ENCODE measurements at regions not wholly inside any gene's neighbourhood (a gene's known extent, or its start where the extent isn't known, plus 50 kb on each side); places are given as distances from the start of the nearest gene placed in this dataset.

- BruUV-seq (replicated peaks), result no TSS peak
- DNase-seq (ENCODE audit: low spot score), result no peak
- H3K27me3 ChIP-seq (replicated peaks; ENCODE audit: insufficient read depth, low read depth, low read length, poor library complexity), result no peaks in the 10 kb centered on the region
- CTCF ChIA-PET, result no interaction called here
- TF ChIP-seq CTCF (conservative IDR thresholded peaks at IDR 0.05; ENCODE audit: low read depth, low read length) (no peak), EZH2 (IDR thresholded peaks at IDR 0.05; ENCODE audit: borderline replicate concordance, low read depth, low read length, poor library complexity, severe bottlenecking) (no peak)
- H3K4me1 ChIP-seq (ENCODE audit: insufficient read depth, low read length, poor library complexity, severe bottlenecking), result no peaks in the 10 kb centered on the region
- no peak overlapping the region for H3K4me3 ChIP-seq (ENCODE audit: low read depth, low read length, poor library complexity, severe bottlenecking)
- H3K9me3 ChIP-seq (ENCODE audit: low read depth, low read length, poor library complexity, severe bottlenecking), result no peaks in the 10 kb centered on the region
- no peaks in the 10 kb centered on the region for H3K36me3 ChIP-seq (ENCODE audit: insufficient read depth, low read length, poor library complexity, severe bottlenecking)
- intact Hi-C loops (cut with micrococcal nuclease; ENCODE audit: unreplicated experiment), result no loop called here
- no peak overlapping the region for H3K27ac ChIP-seq (ENCODE audit: low read depth, low read length, poor library complexity, severe bottlenecking)
- POLR2A ChIA-PET (ENCODE audit: low non-redundant PET), result no interaction called here
These were observed 265.3 kb upstream of the GK2 start for GRCh38 chr4:79673377-79673776.

- no TSS peak for BruUV-seq (replicated peaks)
- H3K4me3 ChIP-seq (ENCODE audit: low read depth, low read length, poor library complexity, severe bottlenecking), result no peak overlapping the region
- DNase-seq (ENCODE audit: low spot score), result no peak
- no peaks in the 10 kb centered on the region for H3K9me3 ChIP-seq (ENCODE audit: low read depth, low read length, poor library complexity, severe bottlenecking)
- CTCF ChIA-PET, result no interaction called here
- TF ChIP-seq CTCF (conservative IDR thresholded peaks at IDR 0.05; ENCODE audit: low read depth, low read length) (no peak), EZH2 (IDR thresholded peaks at IDR 0.05; ENCODE audit: borderline replicate concordance, low read depth, low read length, poor library complexity, severe bottlenecking) (no peak)
- H3K27me3 ChIP-seq (replicated peaks; ENCODE audit: insufficient read depth, low read depth, low read length, poor library complexity), result no peaks in the 10 kb centered on the region
- no peak overlapping the region for H3K27ac ChIP-seq (ENCODE audit: low read depth, low read length, poor library complexity, severe bottlenecking)
- intact Hi-C loops (cut with micrococcal nuclease; ENCODE audit: unreplicated experiment), result no loop called here
- POLR2A ChIA-PET (ENCODE audit: low non-redundant PET), result no interaction called here
- no peaks in the 10 kb centered on the region for H3K4me1 ChIP-seq (ENCODE audit: insufficient read depth, low read length, poor library complexity, severe bottlenecking)
- H3K36me3 ChIP-seq (ENCODE audit: insufficient read depth, low read length, poor library complexity, severe bottlenecking), result no peaks in the 10 kb centered on the region
These were observed 258.8 kb upstream of the GK2 start for GRCh38 chr4:79666875-79667274.

GRCh38 chr4:79666112-79666511, 258.1 kb upstream of the GK2 start:
- POLR2A ChIA-PET (ENCODE audit: low non-redundant PET), result no interaction called here

More at GRCh38 chr4:79666112-79666511, 258.1 kb upstream of the GK2 start:
- H3K27me3 ChIP-seq (replicated peaks; ENCODE audit: insufficient read depth, low read depth, low read length, poor library complexity), result no peaks in the 10 kb centered on the region
- DNase-seq (ENCODE audit: low spot score), result no peak
- no peaks in the 10 kb centered on the region for H3K4me1 ChIP-seq (ENCODE audit: insufficient read depth, low read length, poor library complexity, severe bottlenecking)
- no peaks in the 10 kb centered on the region for H3K36me3 ChIP-seq (ENCODE audit: insufficient read depth, low read length, poor library complexity, severe bottlenecking)
- no peak for TF ChIP-seq CTCF (conservative IDR thresholded peaks at IDR 0.05; ENCODE audit: low read depth, low read length)
- TF ChIP-seq EZH2 (IDR thresholded peaks at IDR 0.05; ENCODE audit: borderline replicate concordance, low read depth, low read length, poor library complexity, severe bottlenecking), result no peak
- CTCF ChIA-PET, result no interaction called here
- intact Hi-C loops (cut with micrococcal nuclease; ENCODE audit: unreplicated experiment), result no loop called here
- no peak overlapping the region for H3K4me3 ChIP-seq (ENCODE audit: low read depth, low read length, poor library complexity, severe bottlenecking)
- H3K9me3 ChIP-seq (ENCODE audit: low read depth, low read length, poor library complexity, severe bottlenecking), result no peaks in the 10 kb centered on the region
- H3K27ac ChIP-seq (ENCODE audit: low read depth, low read length, poor library complexity, severe bottlenecking), result no peak overlapping the region
- BruUV-seq (replicated peaks), result no TSS peak

Data from A673 (cell line).